AG04450 (cell line): ENCODE measurements at regions not wholly inside any gene's neighbourhood (a gene's known extent, or its start where the extent isn't known, plus 50 kb on each side); places are given as distances from the start of the nearest gene placed in this dataset.

Experiments used
- CTCF ChIA-PET: fragments of 300-600, 350-600 bp; formaldehyde crosslinking; extraction: SDS; loops from one replicate; lab custom pipeline; 2022; ENCODE audit warnings: antibody characterized with exemption, inconsistent platforms; lab: Charles Lee
- POLR2A ChIA-PET: fragments of 350-600 bp; formaldehyde crosslinking; extraction: SDS; loops from one replicate; lab custom pipeline; 2021; ENCODE audit warnings: antibody characterized with exemption, inconsistent platforms; lab: Yijun Ruan, JAX
- DNase-seq: peaks from one replicate; pipeline ENCODE4 v3.0.0-alpha.2; 2011; ENCODE audit warnings: low read depth, low spot score
- H3K27ac ChIP-seq: one replicate; pipeline ENCODE4 v1.5.1; 2012; ENCODE audit warnings: low read depth, low read length, control low read depth
- H3K27me3 ChIP-seq: one replicate; pipeline ENCODE4 v1.6.0; 2012; ENCODE audit warnings: low read length; ENCODE audit not compliant: control insufficient read depth, insufficient read depth
- H3K4me3 ChIP-seq: 2 replicates; pipeline ENCODE4 v1.5.1; 2011; ENCODE audit warnings: mild to moderate bottlenecking, low read depth, low read length, control low read depth
- H3K9me3 ChIP-seq: 2 replicates; pipeline ENCODE4 v1.5.1; 2012; ENCODE audit warnings: low read length; ENCODE audit not compliant: control insufficient read depth, insufficient read depth
- TF ChIP-seq, protein P1 (sequence below): IDR thresholded peaks from 2 replicates; pipeline ENCODE4 v1.5.1; 2011; ENCODE audit warnings: low read depth, low read length, control low read depth, inconsistent platforms

DNA sequence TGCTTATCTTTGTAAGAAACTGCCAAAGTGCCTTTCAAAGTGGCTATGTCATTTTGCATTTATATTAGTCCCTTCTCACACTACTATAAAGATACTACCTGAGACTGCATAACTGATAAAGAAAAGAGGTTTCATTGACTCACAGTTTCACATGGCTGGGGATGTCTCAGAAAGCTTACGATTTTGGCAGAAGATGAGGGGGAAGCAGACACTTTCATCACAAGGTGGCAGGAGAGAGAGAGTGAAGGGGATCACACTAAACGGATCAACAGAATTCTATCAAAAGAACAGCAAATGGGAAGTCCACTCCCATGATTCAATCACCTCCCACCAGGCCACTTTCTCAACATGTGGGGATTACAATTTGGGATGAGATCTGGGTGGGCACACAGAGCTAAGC lies 1352.0 kb upstream of the B3GALT2 start:
- CTCF ChIA-PET, result no interaction called here

DNA sequence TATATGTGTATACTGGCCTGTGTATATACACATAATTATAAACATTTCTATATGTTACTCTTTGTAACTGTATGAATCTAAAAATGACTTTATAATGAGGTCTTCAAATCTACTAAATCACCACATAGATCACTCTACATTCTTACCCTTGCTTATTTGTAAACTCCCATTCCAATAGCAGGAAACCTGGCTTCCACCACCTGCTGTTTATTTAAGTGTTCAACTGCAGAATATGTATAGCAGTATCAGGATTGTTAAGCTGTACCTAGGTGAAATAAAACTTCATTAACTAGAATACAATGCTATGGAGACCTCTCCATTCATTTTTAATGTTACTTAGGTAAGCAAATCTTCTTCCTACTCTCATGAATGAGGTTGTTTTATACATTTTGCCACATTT lies 1351.1 kb upstream of the B3GALT2 start:
- H3K4me3 ChIP-seq, result no peak overlapping the region
- TF ChIP-seq, protein P1, sequence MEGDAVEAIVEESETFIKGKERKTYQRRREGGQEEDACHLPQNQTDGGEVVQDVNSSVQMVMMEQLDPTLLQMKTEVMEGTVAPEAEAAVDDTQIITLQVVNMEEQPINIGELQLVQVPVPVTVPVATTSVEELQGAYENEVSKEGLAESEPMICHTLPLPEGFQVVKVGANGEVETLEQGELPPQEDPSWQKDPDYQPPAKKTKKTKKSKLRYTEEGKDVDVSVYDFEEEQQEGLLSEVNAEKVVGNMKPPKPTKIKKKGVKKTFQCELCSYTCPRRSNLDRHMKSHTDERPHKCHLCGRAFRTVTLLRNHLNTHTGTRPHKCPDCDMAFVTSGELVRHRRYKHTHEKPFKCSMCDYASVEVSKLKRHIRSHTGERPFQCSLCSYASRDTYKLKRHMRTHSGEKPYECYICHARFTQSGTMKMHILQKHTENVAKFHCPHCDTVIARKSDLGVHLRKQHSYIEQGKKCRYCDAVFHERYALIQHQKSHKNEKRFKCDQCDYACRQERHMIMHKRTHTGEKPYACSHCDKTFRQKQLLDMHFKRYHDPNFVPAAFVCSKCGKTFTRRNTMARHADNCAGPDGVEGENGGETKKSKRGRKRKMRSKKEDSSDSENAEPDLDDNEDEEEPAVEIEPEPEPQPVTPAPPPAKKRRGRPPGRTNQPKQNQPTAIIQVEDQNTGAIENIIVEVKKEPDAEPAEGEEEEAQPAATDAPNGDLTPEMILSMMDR, result no peak
- ChIA-PET CTCF (no interaction called here), POLR2A (no interaction called here)
- no peak overlapping the region for H3K27ac ChIP-seq
- DNase-seq, result no peak
- H3K9me3 ChIP-seq, result no peaks in the 10 kb centered on the region
- no peaks in the 10 kb centered on the region for H3K27me3 ChIP-seq

More for the DNA sequence above, 1352.0 kb upstream of the B3GALT2 start:
- POLR2A ChIA-PET, result no interaction called here
- no peak overlapping the region for H3K27ac ChIP-seq
- no peaks in the 10 kb centered on the region for H3K27me3 ChIP-seq
- no peak for DNase-seq
- no peaks in the 10 kb centered on the region for H3K9me3 ChIP-seq
- H3K4me3 ChIP-seq, result no peak overlapping the region
- TF ChIP-seq, protein P1, result no peak

DNA sequence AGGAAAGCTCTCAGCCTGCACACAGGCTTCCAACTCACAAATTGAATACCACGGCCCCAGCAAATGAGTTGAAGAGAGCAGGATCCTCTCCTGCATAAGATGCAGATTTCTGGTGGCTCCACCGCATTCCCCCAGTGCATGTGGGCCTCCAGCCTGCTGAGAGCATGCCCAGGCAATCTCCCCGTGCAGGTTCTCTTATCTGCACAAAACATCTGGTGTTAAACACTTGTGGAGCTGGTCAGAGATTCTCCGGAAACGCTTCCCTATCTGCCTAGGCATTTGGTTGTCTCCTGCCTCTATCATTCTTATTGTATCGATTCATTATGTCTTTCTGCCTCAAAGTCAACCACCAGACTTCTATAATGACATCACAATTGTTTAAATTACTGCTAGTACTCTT lies 1349.0 kb upstream of the B3GALT2 start:
- ChIA-PET POLR2A (no interaction called here), CTCF (no interaction called here)
- TF ChIP-seq, protein P1, result no peak
- no peak overlapping the region for H3K4me3 ChIP-seq
- H3K9me3 ChIP-seq, result no peaks in the 10 kb centered on the region
- no peak overlapping the region for H3K27ac ChIP-seq
- H3K27me3 ChIP-seq, result no peaks in the 10 kb centered on the region
- no peak for DNase-seq

DNA sequence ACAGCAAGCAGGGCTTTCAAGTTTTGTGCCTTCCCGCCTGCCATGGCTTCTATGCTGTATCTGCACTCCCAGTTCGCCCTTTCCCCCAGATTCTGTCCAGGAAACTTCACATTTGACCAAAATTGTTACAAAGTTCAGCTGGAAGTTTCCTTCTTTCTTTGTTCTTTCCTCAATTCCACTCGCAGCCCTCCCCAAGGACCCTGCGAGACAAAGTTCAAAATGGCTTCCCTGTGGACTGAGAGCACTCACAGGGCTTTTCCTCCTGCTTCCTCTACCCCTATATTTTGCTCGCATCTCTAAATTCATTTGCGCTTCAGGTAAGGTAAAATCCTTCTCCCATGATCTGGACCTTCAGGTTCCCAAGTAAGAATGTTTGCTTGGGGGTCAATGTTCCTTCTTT lies 1348.4 kb upstream of the B3GALT2 start:
- H3K27ac ChIP-seq, result no peak overlapping the region
- H3K9me3 ChIP-seq, result no peaks in the 10 kb centered on the region
- H3K27me3 ChIP-seq, result no peaks in the 10 kb centered on the region
- TF ChIP-seq, protein P1, result no peak
- POLR2A ChIA-PET, result no interaction called here
- no peak overlapping the region for H3K4me3 ChIP-seq
- no peak for DNase-seq
- CTCF ChIA-PET, result no interaction called here

DNA sequence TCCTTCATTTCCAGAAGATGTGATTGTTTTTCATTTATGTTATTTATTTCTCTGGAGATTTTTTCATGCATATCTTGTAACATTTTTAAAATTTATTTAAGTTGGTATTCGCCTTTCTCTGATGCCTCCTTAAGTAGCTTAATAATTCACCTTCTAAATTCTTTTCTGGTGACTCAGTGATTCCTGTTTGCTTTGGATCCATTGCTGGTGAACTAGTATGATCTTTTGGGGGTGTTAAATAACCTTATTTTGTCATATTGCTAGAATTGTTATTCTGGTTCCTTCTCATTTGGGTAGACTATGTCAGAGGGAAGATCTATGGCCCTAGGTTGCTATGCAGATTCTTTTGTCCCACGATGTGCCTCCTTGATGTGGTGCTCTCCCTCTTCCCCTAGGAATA lies 1347.2 kb upstream of the B3GALT2 start:
- ChIA-PET CTCF (no interaction called here), POLR2A (no interaction called here)
- Histone ChIP-seq H3K9me3 (no peaks in the 10 kb centered on the region), H3K27ac (no peak overlapping the region), H3K27me3 (no peaks in the 10 kb centered on the region), H3K4me3 (no peak overlapping the region)
- TF ChIP-seq, protein P1, result no peak
- no peak for DNase-seq
